T-helper 1 cell treated with Interleukin-12 subunit alpha and Interleukin-12 subunit beta and Interleukin-4 antibody, amounts not matched to agents 30 ng/mL and 1 ng/mL, for 36 hours (primary cell): ENCODE measurements at regions not wholly inside any gene's neighbourhood (a gene's known extent, or its start where the extent isn't known, plus 50 kb on each side); places are given as distances from the start of the nearest gene placed in this dataset.
"Not testable (repeated sequence)": the region's sequence is repeated elsewhere in the genome, so short reads cannot be mapped to it uniquely, and the experiment has no call there.

Experiments
- intact Hi-C: fragments of 100-400 bp; cut with micrococcal nuclease; formaldehyde crosslinking; loops from one replicate; pipeline ENCODE4 v1.15.1; 2024

DNA sequence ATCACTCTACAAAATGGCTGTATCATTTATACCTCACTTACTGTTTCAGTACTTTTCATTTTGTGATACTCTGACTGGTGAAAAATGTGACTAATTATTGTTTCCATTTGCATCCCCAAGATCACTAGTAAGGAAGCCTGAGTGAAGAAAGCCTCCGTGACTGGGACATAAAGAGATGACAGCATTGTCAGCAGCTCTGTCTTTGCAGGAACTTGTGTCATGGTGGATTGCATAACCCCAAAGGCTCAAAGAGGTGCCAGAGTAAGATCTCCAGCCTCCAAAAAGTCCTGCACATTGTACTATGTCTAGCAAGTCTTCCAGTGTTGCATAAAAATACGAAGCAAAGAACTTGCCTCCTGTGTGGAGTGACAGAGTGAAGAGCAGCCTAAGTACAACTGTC is 187.5 kb upstream of the CRIM1 start:
- intact Hi-C loops, result no loop called here

DNA sequence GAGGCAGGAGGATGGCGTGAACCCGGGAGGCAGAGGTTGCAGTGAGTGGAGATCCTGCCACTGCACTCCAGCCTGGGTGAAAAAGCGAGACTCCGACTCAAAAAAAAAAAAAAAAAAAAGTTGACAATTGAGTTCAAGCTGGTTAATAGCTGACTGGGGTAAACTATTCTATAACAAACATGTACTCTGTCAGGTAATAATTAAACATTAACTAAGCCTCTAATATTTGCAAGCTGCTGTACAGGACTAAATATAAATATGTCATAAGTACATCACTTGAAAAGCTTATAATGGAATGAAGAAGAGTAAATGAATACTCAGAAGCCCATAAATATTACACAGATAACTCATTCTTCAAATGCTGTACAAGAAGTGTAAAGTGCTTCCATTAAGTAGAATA is 190.4 kb upstream of the CRIM1 start:
- intact Hi-C loops, result no loop called here

- intact Hi-C loops, result no loop called here
These were observed 191.9 kb upstream of the CRIM1 start for GRCh38 chr2:36163520-36164254.

- intact Hi-C loops, result not testable (repeated sequence)
These were observed 198.5 kb upstream of the CRIM1 start for GRCh38 chr2:36157093-36157492.

DNA sequence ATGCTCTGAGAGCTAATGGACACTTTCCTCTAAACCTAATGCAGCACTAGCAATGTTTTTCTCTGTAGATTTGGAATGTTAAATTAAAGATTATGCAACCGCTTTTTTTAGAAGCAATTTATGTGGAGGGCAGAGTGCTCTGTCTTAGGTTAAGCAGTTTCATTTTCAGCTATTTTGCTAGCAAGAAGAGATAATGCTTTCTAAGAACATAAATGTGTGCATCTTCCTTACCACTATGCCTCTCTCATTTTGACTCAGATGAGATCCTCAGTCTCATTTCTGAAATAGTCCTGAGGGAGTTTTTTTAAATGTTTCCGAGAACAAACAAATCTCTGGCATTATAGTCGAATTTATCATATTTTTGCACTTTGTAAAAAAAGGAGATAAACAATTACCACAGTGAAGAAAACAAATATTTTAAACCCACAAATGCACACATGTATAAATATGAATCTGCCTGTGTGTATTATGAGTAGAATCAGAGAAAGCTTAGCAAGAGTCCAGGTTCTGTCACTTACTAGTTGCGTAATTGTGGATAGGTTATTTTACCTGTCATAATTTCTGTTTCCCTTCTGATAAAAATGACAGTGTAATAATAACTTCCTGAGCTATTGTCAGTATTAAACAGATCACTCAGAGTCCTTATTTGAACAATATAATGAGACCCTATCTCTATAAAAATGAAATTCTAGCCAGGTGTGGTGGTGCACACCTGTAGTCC is 207.7 kb upstream of the CRIM1 start:
- intact Hi-C loops, result loop anchor here (1.0 to 5.0 kb wide), 5 partner anchors 92 to 204 kb away; no protein-coding TSS in a partner anchor

- intact Hi-C loops, result loop anchor here (1.0 to 5.0 kb wide), 5 partner anchors 94 to 206 kb away; no protein-coding TSS in a partner anchor
These were observed 208.8 kb upstream of the CRIM1 start for GRCh38 chr2:36146765-36147164.

DNA sequence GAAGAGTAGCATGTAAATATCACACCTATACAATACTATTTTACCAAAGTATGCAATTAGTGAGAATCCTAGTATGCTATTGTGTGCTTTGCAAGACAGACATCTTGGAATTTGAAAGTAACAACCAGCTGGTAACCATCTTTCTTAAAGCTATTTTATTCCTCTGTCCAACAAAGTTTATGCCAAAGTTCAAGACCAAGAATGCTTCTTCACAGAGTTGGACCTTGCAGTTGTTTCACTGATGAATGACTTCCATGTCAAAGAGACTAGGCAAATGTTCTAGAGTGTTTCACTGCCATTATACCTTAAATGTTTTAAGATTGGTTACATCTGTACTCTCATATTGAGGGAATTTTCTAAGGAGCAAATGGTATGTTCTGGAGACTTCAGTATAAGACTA is 215.2 kb upstream of the CRIM1 start:
- intact Hi-C loops, result no loop called here

DNA sequence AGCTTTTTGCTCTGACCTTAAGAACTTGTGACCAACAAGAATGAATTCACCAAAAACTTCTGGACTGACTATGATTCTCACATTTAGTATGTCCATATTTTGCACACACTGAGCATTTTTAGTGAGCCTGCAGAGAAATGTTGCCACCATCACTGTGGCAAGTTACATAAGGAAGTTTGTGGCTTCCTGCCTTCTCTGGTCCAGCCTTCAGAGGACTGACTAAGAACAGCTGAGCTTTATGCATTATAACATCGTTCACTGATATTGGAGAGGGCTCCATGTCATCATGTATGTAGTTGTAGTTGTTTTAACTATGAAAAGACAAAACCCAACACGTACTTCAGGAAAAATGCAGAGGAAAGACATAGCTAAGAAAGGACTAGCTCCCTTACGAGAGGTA is 218.0 kb upstream of the CRIM1 start:
- intact Hi-C loops, result no loop called here

GRCh38 chr2:36134281-36134680 is 221.3 kb upstream of the CRIM1 start:
- intact Hi-C loops, result no loop called here

DNA sequence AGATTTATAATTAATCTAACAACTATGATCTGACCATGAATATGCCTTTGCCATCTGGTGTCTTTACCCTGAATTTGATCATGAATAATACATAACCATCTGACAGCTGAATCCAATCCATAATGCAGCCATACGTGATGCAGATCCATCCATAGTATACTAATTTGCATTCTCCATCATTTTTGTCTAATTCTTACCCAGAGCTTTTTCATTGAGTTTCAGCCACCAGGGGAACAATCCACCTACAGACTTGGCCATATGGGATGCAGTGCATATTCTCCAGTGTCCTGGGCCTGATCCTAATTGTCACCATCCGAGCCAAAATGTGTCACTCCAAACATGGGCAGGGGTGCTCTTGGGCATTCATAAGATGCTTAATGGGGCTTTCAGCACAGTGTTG is 227.2 kb upstream of the CRIM1 start:
- intact Hi-C loops, result no loop called here

DNA sequence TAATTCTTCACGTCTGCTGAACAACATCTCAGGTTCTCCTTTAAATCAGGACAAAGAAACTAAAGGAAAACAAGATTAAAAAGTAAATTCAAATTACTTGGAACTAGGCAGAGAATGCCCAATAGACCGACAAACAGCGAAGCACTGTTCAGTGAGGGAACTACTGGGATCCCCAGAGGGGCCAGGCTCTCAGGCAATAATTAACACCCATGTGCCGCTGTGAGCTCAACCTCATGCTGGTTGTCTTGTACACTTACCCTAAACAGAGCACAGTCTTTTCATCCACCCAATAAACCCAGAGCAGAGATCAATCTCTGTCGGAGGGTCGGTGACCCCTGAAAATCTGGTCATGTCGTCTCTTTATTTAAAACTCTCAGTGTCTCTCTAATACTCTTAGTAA is 229.9 kb upstream of the CRIM1 start:
- intact Hi-C loops, result no loop called here

DNA sequence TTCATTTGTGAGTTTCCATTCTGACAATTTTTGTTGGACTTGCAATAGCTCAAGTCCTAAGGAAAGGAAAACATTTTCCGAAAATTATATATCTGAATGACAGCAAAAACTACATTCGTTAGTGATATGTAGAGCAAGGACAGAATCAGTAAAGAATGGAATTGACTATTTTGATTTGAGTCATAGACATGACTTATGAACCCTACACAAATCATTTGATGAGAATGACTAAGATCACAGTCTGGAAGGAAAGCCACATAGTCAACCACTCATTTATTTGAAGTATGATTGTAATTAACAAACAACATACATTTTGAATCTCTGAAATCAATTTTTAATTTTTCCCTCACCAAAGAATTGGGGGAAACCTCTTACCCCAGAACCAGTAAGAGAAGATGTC is 231.6 kb upstream of the CRIM1 start:
- intact Hi-C loops, result no loop called here

GRCh38 chr2:36097022-36097421 is 258.6 kb upstream of the CRIM1 start:
- intact Hi-C loops, result no loop called here

DNA sequence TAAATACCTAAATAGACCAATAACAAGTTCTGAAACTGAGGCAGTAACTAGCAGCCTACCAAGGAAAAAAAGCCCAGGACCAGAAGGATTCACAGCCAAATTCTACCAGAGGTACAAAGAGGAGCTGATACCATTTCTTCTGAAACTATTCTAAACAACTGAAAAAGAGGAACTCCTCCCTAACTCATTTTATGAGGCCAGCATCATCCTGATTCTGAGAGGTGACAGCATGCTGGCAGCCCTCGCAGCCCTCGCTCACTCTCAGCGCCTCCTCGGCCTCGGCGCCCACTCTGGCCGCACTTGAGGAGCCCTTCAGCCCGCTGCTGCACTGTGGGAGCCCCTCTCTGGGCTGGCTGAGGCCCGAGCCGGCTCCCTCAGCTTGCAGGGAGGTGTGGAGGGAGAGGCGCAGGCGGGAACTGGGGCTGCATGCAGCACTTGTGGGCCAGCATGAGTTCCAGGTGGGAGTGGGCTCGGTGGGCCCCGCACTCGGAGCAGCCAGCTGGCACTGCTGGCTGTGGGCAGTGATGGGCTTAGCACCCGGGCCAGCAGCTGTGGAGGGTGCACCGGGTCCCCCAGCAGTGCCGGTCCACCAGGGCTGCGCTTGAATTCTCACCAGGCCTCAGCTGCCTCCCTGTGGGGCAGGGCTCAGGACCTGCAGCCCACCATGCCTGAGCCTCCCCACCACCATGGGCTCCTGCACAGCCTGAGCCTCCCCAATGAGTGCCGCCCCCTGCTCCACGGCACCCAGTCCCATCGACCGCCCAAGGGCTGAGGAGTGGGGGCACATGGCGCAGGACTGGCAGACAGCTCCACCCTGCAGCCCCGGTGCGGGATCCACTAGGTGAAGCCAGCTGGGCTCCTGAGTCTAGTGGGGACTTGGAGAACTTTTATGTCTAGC is 263.5 kb upstream of the CRIM1 start:
- intact Hi-C loops, result not testable (repeated sequence)

DNA sequence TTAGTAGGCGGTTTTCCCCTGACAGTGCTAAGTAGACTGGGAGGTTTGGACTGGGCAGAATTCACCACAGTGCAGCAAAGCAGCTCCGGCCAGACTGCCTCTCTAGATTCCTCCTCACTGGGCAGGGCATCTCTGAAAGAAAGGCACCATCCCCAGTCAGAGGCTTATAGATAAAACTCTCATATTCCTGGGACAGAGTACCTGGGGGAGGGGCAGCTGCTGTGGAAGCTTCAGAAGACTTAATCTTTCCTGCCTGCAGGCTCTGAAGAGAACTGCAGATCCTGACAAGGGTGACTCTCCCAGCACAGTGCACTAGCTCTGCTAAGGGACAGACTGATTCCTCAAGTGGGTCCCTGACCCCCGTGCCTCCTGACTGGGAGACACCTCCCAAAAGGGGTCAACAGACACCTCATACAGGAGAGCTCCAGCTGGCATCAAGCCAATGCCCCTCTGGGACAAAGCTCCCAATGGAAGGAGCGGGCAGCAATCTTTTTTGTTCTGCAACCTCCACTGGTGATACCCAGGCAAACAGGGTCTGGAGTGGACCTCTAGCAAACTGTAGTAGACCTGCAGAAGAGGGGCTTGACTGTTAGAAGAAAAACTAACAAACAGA is 266.8 kb upstream of the CRIM1 start:
- intact Hi-C loops, result no loop called here

DNA sequence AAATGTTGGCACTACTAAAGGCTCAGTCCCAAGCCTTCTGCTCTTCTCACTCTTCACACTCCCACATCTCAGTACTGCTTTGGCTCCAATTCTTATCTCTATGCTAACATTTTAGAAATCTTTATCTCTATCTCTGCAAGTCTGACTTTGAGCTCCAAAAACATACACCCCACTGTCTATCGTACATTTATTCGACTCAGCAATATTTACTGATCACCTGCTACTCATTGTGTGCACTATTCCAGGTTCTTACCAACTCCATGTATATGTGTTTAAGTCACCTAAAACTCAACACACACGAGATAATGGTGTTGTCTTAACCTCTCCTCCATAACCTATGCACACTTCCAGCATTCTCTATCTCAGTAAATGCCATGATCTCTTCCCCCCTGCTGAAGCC is 268.2 kb upstream of the CRIM1 start:
- intact Hi-C loops, result no loop called here

- intact Hi-C loops, result no loop called here
These were observed 275.8 kb upstream of the CRIM1 start for GRCh38 chr2:36079793-36080192.

GRCh38 chr2:36074008-36074407 is 281.6 kb upstream of the CRIM1 start:
- intact Hi-C loops, result no loop called here

DNA sequence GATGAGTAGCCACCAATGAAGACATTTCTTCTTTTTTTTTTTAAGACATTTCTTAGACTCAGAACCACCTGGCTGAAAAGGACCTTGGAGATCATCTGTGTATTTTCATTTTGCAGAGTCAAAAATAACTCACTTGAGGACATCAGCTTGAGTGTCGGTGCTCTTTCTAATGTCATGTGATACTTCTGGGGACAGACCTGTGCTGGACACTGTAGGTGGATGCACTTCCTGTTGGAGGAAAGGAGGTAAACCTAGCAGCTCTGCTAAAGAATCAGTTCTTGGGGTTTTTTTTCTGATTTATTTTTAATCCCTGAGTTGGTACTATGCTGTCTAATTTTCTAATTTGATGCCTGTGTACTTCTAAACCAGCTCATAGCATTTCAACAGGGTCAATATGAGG is 283.9 kb upstream of the CRIM1 start:
- intact Hi-C loops, result no loop called here

GRCh38 chr2:36069074-36069473 is 286.5 kb upstream of the CRIM1 start:
- intact Hi-C loops, result no loop called here

DNA sequence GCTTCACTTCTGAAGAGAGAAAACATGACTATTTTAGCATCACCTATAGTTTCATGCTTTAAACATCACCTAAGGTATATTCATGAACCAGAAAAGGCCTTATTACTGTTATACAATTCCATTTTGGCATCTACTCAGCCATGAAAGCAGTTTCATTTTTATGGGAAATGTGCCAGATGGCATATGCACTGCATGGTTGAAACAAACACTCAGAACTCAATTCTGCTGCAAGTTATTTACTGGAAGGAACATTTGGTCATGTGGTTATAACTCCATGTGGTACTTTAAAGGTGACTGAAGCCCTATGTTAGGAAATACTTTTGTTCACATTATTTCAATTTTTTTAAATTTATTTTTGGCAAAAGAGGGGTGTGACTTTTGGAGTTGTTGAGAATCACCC is 287.5 kb upstream of the CRIM1 start:
- intact Hi-C loops, result no loop called here

DNA sequence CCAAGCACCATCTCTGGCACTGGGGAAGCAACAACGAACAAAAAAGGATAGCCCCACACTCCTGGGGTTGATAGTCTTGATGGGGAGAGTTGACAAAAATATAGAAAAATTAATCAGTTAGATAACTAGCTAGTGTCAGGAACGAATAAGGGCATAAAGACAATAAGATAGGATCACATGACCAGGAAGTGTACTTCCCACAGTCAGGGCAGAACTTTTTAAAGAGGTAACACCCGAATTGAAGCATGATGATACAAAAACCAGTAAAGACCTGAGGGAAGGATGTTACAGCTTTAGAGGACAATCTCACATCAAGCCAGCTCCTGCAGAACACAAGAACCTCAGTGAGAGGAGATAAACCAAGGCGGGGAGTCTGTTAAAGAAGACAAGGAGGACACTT is 295.4 kb upstream of the CRIM1 start:
- intact Hi-C loops, result no loop called here
